NCI-H82 treated with DMSO at 0.1 percent for 48 hours (cell line): ENCODE measurements at regions not wholly inside any gene's neighbourhood (a gene's known extent, or its start where the extent isn't known, plus 50 kb on each side); places are given as distances from the start of the nearest gene placed in this dataset.

ENCODE experiments used
- DNase-seq: peaks from one replicate; lab custom pipeline; 2025; ENCODE audit not compliant: unreplicated experiment; lab: John Stamatoyannopoulos, UW

DNA sequence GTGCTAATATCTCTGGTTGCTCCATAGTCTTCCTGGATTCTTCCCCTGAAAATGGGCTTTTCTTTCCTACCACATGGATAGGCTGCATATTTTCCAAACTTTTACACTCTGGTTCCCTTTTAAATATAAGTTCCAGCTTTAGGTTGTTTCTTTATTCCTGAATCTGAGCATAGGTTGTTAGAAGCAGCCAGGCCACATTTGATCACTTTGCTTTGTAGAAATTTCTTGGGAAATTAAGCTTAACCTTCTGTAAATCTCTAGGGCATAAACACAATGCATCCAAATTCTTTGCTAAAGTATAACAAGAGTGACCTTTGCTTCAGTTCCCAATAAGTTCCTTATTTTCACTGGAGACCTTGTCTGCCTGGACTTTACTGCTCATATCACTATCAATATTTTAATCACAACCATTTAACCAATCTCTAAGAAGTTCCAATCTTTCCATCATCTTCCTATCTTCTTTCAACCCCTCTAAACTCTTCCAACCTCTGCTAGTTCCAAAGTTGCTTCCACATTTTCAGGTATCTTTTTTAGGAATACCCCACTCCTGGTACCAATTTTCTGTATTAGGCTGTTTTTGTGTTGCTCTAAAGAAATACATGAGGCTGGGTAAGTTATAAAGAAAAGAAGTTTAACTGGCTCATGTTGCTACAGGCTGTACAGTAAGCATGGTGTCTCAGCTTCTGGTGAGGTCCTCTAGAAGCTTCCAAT is 389.6 kb upstream of the HS6ST1 start:
- no peak for DNase-seq

DNA sequence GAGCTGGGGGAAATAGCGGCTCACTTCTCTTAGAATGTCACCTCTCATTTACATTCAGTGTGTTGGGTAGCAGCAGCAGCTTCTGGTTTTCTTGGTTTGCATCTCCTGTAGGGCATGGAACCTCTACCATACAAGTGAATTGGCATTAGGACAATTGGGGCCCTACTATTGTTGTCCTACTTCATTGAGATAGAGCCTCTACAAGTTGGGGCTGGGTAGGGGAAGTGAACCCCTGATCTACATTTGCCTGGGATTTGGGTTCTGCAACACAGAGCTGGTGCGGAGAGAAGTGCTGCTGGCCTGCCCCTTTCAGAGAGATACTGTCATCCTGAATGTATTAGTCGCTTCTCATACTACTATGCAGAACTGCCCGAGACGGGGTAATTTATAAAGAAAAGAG is 391.6 kb upstream of the HS6ST1 start:
- no peak for DNase-seq

DNA sequence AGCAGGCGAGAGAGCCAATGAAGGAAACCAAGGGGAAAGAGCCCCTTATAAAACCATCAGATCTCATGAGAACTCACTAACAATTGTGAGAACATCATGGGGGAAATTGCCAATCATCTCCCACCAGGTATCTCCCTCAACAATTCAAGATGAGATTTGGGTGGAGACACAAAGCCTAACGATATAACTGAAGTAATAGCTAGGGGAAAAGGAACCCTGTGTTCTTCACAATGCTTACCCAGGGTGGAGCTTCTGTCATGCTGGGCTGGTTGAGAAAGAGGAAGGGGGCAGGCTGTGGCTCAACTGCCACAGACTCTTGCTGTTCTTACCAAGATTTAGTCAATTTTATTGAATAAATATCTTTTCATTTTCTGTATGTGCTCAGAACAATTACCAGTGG is 392.1 kb upstream of the HS6ST1 start:
- no peak for DNase-seq

DNA sequence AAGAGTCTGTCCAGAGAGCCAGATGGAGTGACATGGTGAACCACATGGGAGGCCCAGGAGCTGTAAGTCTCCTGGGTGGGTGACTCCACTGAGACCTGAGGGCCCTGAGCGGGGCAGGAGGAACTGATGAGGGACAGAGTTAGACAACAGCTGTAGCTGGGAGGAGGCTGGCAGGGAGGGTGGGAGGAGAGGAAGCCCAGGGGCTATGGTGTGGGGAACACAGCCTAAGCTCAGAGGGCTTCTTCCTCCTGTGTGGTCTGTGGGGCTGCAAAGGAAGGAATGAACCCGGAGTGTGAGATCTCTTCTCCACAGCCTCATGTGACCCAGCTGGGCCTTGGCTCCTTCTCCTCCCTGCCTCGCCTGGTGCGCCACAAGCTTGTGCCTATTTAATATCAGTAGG is 395.6 kb upstream of the HS6ST1 start:
- no peak for DNase-seq

DNA sequence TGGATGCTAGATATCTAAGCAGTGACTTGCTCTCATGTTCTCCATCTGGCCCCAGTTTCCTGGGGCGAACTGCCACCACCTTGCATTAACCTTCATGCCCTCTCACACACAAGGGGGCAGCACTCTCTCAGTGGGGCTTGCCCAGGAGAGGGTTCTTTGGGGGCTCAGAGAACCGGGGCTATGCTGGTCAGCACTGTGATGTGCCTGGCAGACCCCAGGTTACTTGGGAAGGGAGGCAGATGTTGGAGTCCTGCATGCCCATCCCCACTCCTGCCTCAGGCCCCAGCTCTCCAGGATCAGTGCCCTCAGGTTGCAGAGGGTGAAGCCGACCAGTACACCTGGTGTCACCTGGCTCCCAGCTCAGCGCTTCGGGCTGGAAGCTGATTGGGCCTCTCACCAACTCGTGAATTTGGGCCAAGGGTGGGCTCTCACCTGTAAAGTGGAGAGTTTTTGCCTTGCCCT is 396.2 kb upstream of the HS6ST1 start:
- DNase-seq, result no peak

DNA sequence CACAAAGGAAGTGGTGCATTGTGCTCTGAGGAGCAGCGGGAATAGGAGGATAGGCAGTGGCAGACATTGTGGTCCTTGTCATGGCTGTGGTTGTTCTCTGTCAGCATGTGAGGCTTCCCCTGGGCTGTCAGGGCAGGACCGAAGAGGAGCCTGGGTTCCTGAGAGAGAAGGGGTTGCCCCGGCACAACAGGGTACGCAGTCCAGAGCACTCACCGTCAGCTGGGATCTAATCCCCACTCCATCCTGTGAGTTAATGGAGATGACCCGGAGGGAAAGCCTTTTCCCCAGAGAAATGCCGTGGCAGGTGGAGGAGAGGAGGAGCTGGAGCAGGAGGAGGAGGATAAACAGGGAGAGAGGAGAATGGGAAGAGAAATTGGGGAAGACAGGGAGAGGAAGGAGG is 396.7 kb upstream of the HS6ST1 start:
- DNase-seq, result no peak

- DNase-seq, result no peak
These were observed 397.6 kb upstream of the HS6ST1 start for GRCh38 chr2:128716299-128716721.

GRCh38 chr2:128717758-128718710 is 399.4 kb upstream of the HS6ST1 start:
- DNase-seq, result no peak

- DNase-seq, result no peak
These were observed 401.7 kb upstream of the HS6ST1 start for GRCh38 chr2:128720080-128721022.

DNA sequence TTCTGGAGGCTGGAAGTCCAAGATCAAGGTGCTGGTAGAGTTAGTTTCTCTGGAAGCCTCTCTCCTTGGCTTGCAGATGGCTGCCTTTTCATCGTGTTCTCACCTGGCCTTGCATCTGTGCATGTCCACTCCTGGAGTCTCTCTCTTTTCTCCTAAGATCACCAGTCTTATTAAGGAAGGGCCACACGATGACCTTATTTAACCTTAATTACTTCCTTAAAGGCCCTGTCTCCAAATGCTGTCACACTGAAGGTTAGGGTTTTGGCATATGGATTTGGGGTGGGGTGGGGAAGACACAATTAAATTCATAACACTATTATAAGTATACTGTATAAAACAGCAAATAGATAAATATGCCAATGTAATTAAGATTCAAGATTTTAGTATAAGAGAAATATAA is 402.4 kb upstream of the HS6ST1 start:
- no peak for DNase-seq

DNA sequence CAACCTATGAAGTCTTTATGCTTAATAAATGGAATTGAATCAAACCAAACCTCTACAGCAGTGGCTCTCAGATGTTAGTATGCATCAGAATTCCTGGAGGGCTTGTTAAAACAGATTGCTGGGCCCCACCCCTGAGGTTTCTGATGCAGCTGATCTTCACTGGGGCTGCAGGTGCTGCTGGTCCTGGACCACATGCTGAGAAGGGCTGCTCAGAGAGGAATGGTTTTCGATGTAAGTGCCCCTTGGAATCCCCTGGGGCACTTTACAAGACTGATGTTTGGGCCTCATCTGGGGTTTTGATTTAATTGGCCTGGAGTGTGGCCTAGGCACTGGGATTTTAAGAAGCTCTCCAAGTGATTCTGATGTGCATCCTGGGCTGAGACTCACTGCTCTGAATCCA is 403.8 kb upstream of the HS6ST1 start:
- DNase-seq, result no peak

GRCh38 chr2:128724547-128724946 is 405.9 kb upstream of the HS6ST1 start:
- no peak for DNase-seq

DNA sequence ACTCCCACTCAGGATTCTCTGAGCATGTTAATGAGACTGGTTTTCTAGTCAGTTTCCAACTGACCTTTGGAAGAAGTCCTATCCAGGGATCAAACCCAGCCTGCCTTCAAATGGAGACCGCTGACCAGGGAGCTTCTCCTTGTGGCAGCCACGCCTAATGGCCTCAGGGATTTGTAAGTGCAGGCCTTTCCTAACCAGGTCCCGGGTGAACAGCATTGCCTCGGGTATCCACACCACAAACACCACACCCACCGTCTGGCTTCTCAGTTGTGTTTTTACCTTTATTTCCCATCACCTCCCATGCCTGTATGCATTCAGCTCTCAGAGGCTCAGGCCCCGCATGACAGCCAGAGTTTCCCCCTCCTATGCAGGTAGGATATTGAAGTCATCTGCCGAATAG is 406.3 kb upstream of the HS6ST1 start:
- no peak for DNase-seq

DNA sequence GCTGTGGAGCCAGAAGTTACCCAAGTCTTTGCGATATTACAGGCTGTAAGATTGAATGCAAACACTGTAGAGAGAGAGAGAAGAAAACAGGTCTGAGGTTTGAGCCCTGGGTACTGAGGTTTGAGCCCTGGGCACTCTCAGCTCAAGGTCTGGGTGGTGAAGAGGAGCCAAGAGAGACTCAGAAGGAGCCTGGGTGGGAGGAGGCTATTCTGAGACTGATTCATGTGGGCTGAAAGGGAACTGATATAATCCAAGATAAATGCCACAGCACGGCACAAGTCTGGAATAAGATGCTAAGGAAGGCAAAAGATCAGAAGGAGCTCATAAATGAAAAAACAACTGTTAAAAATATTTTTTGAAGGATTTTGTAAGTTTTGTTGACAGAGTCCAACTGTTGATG is 407.6 kb upstream of the HS6ST1 start:
- no peak for DNase-seq

DNA sequence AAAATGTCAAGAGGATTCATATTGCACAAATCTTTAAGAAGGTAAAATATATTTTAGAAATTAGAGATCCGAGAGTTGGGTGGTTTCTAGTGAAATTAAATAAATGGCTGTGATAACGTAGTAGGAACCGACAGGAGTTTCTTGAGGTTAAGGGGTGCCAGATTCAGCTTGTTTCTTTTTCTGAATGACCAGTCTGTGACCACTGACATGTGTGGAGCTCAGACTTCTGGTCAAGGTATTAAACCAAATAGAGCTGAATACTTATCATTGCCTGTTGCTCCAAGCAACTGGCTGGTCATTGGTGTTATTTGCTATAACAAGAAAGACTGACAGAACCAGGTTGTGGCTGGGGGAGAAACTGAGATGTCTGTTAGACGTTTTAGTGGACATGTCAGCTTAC is 408.2 kb upstream of the HS6ST1 start:
- no peak for DNase-seq

DNA sequence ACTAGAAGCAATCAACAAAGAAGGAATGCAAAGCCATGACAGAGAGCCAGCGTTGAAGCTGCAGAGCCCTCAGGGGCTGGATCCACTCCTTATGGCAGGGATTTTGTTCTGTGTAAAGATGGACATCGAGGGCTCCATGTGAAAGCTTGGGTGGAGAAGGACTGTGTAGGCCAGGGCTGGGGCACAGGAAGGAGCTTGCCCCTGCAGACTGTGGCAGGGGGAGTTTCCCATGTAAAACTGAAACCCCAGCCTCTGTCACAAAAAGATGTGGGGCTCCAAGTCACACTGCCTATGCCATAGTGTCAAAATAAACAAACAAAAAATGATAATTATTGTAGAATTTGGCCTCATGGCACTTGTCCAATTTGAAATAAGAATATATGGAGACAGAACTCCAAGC is 408.7 kb upstream of the HS6ST1 start:
- DNase-seq, result no peak

DNA sequence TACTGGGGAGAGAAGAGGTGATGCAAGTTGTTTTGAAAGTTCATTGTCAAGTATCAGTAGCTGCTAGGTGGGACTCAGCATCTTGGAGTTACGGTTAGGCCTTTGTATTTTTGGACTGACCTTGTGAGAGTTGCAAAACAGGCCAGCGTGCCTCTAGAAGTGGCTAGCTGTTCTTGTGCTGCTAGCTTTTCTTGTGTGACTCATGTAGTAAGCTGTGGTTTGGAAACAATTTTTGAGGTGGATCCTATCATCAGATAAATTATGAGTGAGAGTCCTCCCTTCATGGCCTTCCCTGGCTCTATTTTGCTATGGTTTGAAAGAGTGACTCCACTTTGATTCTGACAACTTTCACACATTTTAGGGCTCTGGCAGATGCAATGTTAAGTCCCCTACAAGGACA is 409.2 kb upstream of the HS6ST1 start:
- no peak for DNase-seq

GRCh38 chr2:128729051-128729450 is 410.4 kb upstream of the HS6ST1 start:
- DNase-seq, result no peak

DNA sequence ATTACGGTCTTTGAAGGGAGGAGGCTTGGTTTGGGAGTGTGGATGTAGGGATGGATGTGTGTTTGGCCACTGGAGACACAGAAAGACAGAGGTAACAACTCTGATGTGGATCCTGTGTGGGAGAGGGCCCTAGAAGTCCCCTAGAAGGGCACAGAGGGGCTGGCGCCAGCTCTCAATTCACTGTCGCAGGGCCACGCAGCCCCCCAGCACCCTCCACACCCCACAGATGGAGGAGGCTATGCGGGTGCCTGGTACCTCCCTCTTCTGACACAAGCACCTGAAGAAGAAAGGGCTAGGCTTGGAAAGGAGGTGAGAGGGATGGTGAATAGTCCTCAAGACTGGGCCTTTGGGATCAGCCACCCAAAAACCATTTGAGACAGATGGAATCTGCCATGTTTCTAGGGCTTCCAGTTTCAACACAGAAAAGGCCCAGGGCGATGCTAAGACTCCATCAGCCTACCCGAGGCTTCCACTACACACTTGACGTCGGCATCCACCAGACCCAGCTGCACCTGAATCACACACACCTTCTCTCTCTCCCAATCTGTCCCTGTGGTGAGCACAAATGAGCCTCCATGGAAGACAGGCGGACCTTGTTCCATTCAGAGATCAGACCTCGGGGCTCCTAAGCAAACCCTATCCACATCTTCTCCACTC is 413.5 kb upstream of the HS6ST1 start:
- no peak for DNase-seq

GRCh38 chr2:128732976-128733431 is 414.3 kb upstream of the HS6ST1 start:
- DNase-seq, result no peak

DNA sequence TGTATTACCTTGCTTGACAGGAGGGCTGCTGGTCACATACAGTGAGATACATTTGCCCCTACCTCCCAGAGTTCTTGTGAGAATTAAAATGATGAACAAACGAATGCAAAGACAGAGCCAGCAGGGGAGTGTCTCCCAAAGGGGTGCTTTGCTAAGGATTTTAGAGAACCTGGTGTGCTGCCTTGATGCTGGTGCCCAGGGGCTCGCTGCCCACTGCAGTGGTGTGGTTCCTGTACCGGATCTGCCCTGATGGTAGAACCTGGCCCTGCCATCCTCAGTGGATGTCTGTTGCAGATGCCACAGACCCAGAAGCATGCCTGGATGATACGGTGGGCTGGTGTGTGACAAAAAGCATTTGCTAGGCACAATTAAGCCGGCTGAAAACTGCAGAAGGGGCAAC is 414.8 kb upstream of the HS6ST1 start:
- DNase-seq, result no peak
